Adrenal gland (tissue), 5 donors: ENCODE measurements at regions not wholly inside any gene's neighbourhood (a gene's known extent, or its start where the extent isn't known, plus 50 kb on each side); places are given as distances from the start of the nearest gene placed in this dataset.

Experiments used
- POLR2A ChIP-seq, 2 donors: fragments of 450-650 bp; IDR thresholded peaks; one replicate each; pipeline ENCODE4 v1.6.1; 2017; ENCODE audit warnings: antibody characterized with exemption in 2 of 2, mild to moderate bottlenecking in 2 of 2, moderate library complexity in 1 of 2
- TF ChIP-seq, protein P1 (sequence below), 6 experiments: fragments of 450-650 bp in 4 of 6; fragments of 200-600 bp in 2 of 6; sonication (generic) in 1 of 6; IDR thresholded peaks; 1 replicate in 5 of 6; 2 replicates in 1 of 6; pipeline versions ENCODE4 v1.5.1 to v1.8.0; 2016 to 2021; ENCODE audit warnings: antibody characterized with exemption in 6 of 6, mild to moderate bottlenecking in 2 of 6, moderate library complexity in 1 of 6
- donor health status: DM: no; HTN: no; CAD: no.

GRCh38 chr10:117936976-117937375 lies 109.8 kb downstream of the RAB11FIP2 start:
- TF ChIP-seq, protein P1, sequence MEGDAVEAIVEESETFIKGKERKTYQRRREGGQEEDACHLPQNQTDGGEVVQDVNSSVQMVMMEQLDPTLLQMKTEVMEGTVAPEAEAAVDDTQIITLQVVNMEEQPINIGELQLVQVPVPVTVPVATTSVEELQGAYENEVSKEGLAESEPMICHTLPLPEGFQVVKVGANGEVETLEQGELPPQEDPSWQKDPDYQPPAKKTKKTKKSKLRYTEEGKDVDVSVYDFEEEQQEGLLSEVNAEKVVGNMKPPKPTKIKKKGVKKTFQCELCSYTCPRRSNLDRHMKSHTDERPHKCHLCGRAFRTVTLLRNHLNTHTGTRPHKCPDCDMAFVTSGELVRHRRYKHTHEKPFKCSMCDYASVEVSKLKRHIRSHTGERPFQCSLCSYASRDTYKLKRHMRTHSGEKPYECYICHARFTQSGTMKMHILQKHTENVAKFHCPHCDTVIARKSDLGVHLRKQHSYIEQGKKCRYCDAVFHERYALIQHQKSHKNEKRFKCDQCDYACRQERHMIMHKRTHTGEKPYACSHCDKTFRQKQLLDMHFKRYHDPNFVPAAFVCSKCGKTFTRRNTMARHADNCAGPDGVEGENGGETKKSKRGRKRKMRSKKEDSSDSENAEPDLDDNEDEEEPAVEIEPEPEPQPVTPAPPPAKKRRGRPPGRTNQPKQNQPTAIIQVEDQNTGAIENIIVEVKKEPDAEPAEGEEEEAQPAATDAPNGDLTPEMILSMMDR (IDR thresholded peaks at IDR 0.05): no peak
- no peak for TF ChIP-seq POLR2A (IDR thresholded peaks at IDR 0.05)
